ENCODE measurements at regions not wholly inside any gene's neighbourhood (a gene's known extent, or its start where the extent isn't known, plus 50 kb on each side); places are given as distances from the start of the nearest gene placed in this dataset.

DNA sequence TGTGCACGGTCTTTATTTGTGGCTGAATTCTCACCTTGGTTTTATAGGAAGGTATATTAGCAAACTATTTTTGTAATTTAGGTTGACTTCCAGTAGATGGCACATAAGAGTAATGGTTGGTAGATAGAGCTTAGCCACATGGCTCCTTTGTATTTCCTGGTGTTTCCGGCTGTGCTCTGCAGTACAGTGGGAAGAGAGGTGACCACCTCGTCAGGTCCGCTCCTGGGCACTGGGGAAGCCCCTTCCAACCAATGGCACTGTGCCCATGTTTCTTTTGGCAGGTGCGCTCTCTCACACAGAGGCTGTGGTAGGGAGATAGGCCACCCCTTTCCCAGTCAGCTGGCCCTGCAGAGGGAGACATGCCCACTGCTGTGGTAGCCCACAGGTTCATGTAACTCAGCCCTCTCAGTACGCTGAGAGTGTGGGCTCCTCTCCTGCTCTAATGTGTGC is 74.3 kb upstream of the ATP12A start:
- TF ChIP-seq, protein P1, sequence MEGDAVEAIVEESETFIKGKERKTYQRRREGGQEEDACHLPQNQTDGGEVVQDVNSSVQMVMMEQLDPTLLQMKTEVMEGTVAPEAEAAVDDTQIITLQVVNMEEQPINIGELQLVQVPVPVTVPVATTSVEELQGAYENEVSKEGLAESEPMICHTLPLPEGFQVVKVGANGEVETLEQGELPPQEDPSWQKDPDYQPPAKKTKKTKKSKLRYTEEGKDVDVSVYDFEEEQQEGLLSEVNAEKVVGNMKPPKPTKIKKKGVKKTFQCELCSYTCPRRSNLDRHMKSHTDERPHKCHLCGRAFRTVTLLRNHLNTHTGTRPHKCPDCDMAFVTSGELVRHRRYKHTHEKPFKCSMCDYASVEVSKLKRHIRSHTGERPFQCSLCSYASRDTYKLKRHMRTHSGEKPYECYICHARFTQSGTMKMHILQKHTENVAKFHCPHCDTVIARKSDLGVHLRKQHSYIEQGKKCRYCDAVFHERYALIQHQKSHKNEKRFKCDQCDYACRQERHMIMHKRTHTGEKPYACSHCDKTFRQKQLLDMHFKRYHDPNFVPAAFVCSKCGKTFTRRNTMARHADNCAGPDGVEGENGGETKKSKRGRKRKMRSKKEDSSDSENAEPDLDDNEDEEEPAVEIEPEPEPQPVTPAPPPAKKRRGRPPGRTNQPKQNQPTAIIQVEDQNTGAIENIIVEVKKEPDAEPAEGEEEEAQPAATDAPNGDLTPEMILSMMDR (IDR thresholded peaks at IDR 0.05; ENCODE audit: extremely low read depth, insufficient read depth, missing control alignments): peak; percentile 37
- in situ Hi-C loops (cut with MboI; ENCODE audit: low pct_unique_long_range_greater_than_20kb, low sequenced_read_pairs, unreplicated experiment): no loop called here
- no peak for DNase-seq (ENCODE audit: low spot score)

DNA sequence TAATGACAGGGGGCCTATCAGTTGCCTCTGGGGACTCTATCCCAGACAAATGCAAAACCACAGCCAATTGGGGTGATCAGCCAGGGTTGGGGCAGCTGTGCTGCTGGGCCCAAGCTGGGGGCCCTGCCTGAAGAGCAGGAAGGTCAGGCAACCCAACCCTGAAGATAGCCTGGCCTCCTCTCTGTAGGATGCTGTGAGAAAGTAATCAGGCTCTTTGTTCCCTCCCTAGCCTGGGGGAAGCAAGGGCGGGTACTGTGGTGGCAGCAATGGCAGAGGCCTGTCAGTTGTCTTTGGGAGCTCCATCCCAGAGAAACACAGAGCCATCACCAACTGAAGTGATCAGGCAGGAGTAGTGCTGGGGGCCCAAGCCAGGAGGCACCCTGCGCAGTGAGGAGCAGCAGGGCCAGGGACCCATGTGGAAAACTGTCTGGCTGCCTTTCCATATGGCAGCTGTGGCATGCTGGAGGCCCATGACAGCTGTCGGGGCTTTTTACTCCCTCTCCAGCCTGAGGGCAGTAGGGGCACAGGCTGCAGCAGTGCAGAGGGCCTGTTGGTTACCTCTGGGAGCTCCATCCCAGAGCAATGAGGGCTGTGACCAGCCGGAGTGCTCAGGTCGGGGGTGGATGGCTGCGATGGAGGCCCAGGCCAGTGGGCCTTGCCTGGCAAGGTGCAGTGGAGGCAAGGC is 73.6 kb upstream of the ATP12A start:
- TF ChIP-seq, protein P1 (IDR thresholded peaks at IDR 0.05; ENCODE audit: extremely low read depth, insufficient read depth, missing control alignments): no peak
- no peak for DNase-seq (ENCODE audit: low spot score)
- in situ Hi-C loops (cut with MboI; ENCODE audit: low pct_unique_long_range_greater_than_20kb, low sequenced_read_pairs, unreplicated experiment): no loop called here

DNA sequence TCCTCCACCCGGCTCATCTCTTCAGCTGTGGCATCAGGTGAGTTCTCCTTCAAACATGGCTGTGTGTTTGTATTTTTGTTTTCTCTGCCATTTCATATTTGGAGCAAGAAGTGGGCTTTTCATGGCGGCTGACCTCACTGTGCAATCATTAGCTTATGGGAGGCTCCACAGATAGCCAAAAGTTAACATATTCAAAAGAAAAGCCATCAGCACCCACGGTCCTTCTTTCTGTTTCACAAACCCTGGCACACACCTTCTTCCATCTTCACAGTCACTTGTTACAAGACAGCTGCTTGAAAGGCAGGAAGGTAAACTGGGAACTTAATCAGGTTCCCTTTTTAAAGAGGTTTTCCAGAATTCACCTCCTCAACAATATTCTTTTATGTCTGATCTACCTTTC is 69.3 kb upstream of the ATP12A start:
- TF ChIP-seq, protein P1 (IDR thresholded peaks at IDR 0.05; ENCODE audit: extremely low read depth, insufficient read depth, missing control alignments): no peak
- in situ Hi-C loops (cut with MboI; ENCODE audit: low pct_unique_long_range_greater_than_20kb, low sequenced_read_pairs, unreplicated experiment): no loop called here
- DNase-seq (ENCODE audit: low spot score): no peak

DNA sequence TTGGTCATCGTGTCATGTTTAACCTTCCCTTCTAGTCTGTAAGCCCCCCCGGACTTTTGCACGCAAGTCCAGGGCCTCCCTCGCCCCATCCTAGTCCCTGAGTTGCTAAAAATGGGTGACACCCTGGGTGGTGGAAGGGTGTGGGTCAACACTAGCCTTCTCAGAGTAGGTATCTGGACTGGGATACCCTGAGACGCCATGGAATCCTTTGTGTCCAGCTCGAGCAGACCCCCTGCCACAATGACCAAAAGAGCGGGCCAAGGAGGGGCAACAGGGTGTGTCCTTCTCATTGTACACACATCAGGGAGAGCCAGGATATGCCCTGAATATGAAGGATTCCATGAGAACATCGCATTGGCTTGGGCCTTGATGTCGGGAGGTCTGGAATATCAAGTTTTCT is 67.5 kb upstream of the ATP12A start:
- in situ Hi-C loops (cut with MboI; ENCODE audit: low pct_unique_long_range_greater_than_20kb, low sequenced_read_pairs, unreplicated experiment): no loop called here
- no peak for DNase-seq (ENCODE audit: low spot score)
- TF ChIP-seq, protein P1 (IDR thresholded peaks at IDR 0.05; ENCODE audit: extremely low read depth, insufficient read depth, missing control alignments): no peak

DNA sequence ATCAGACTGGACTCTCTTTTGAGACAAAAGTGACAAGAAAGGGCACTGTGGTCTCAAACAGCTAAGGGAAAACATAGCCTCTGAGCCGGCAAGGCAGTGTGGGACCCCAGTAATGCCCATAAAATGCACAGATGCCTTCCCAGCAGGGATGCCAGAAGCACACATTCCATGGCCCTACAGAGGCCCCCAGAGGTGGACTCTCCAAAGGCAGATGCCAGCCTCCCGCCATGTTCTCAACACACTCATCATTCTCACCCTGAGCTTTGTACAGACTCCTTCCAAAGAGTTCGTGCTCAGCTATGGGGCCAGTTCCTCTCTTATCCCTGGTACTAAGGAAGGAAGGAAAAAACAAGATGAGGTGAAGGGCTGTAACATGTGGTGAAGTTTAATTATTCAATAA is 67.1 kb upstream of the ATP12A start:
- no peak for DNase-seq (ENCODE audit: low spot score)
- TF ChIP-seq, protein P1 (IDR thresholded peaks at IDR 0.05; ENCODE audit: extremely low read depth, insufficient read depth, missing control alignments): no peak
- in situ Hi-C loops (cut with MboI; ENCODE audit: low pct_unique_long_range_greater_than_20kb, low sequenced_read_pairs, unreplicated experiment): no loop called here

DNA sequence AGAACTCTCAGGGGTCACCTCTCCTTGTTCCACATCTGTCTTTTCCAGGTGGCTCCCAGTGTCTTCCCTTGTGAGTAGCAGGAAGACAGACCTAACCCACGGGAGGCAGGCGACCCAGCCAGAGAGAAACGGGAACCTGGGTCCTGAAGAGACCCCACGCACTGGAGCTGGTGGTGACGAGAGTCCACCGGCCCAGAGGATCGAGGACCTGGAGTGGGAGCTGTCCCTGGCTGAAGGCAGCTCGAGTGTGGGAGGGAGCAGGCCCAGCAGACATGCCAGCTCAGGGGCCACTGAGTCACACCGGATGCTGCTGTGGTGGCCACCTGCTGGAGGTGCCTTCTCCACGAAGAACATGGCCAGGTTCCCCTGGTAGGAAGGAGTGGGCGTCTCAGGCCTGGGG is 66.5 kb upstream of the ATP12A start:
- no peak for DNase-seq (ENCODE audit: low spot score)
- in situ Hi-C loops (cut with MboI; ENCODE audit: low pct_unique_long_range_greater_than_20kb, low sequenced_read_pairs, unreplicated experiment): no loop called here
- TF ChIP-seq, protein P1 (IDR thresholded peaks at IDR 0.05; ENCODE audit: extremely low read depth, insufficient read depth, missing control alignments): no peak

Measured in GM13977 (cell line).